ENCODE measurements at regions not wholly inside any gene's neighbourhood (a gene's known extent, or its start where the extent isn't known, plus 50 kb on each side); places are given as distances from the start of the nearest gene placed in this dataset.

DNA sequence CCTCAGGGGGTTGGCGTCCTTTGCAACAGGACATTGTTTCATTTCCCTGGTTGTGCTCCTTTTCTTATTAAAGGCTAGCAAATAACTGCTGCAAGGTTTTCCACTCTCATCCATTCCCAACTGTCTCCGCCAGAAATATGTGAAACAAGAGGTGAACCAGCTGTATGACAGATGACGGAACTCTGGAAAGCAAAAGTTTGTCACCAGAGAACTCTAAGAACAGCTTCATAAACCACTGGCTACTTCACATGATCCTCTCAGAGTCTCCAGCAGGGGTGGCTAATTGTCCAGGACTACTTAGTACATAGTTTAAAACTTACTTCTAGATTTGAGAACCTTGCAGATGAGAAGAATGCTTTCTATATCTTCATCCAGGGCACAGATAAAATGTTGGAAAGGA is 195.9 kb upstream of the RAD23B start:
- TF ChIP-seq, protein P1, sequence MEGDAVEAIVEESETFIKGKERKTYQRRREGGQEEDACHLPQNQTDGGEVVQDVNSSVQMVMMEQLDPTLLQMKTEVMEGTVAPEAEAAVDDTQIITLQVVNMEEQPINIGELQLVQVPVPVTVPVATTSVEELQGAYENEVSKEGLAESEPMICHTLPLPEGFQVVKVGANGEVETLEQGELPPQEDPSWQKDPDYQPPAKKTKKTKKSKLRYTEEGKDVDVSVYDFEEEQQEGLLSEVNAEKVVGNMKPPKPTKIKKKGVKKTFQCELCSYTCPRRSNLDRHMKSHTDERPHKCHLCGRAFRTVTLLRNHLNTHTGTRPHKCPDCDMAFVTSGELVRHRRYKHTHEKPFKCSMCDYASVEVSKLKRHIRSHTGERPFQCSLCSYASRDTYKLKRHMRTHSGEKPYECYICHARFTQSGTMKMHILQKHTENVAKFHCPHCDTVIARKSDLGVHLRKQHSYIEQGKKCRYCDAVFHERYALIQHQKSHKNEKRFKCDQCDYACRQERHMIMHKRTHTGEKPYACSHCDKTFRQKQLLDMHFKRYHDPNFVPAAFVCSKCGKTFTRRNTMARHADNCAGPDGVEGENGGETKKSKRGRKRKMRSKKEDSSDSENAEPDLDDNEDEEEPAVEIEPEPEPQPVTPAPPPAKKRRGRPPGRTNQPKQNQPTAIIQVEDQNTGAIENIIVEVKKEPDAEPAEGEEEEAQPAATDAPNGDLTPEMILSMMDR (IDR thresholded peaks at IDR 0.05): no peak
- no peak for TF ChIP-seq EZH2 (IDR thresholded peaks at IDR 0.05; ENCODE audit: borderline replicate concordance, insufficient read depth, low read depth, low read length, poor library complexity, severe bottlenecking)
